ENCODE measurements at regions not wholly inside any gene's neighbourhood (a gene's known extent, or its start where the extent isn't known, plus 50 kb on each side); places are given as distances from the start of the nearest gene placed in this dataset.

DNA sequence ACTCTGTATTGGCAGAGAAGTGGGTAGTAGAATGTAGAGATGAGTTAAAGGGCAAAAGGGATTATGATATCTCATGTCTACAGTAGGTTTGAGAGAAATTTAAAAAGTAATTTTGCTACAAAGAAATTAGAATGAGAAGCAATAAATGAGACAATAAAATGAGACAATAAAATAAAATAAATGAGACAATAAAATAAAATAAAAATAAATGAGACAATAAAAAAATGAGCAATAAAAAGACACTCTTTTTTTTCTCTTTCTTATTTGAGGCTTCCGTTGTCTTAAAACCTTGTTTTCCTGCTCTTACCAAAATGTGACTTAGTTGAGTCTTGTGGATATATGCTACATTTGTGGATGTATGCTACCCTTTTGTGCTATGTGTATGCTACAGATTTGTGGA, 615.4 kb upstream of the PKDCC start:
- DNase-seq (ENCODE audit: insufficient read length, low spot score) (no peak), FAIRE-seq (no peak)

DNA sequence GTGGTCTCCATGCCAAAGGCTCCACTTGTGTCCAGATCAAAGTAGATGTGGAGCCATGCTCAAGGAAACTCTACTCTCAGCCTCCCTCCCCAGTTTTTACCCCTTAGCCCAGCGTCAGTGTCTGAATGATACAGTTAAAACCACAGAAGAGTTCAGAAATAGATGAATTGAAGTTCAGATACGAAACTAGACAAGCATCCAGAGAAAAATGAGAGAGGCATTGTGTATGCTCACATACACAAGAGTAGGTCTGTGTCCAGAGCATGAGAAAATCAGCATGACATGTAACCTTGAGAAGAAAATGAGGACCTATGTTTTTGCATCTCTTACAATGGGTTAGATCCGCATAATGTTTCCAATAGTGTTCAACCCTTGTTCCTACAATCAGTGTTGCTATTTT, 612.8 kb upstream of the PKDCC start:
- DNase-seq (ENCODE audit: insufficient read length, low spot score) (no peak), FAIRE-seq (no peak)

DNA sequence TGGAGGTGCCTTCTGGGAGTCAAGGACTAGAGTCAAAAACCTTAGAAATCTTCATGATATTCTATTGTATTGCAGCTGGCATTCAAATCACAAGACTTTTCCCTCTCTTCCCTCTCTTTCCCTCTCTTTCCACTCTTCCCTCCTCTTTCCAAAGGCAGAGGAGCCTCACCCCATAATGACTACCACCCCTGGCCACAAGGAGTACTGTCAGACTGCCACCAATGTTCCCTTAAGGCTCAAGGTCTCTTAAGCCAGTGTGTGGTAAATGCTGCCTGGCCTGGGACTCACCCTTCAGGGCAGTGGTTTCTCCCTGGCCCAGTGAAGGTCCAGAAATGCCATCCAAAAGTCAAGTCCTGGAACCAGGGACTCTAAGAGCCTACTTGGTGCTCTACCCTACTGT, 605.9 kb upstream of the PKDCC start:
- FAIRE-seq: no peak
- no peak for DNase-seq (ENCODE audit: insufficient read length, low spot score)

DNA sequence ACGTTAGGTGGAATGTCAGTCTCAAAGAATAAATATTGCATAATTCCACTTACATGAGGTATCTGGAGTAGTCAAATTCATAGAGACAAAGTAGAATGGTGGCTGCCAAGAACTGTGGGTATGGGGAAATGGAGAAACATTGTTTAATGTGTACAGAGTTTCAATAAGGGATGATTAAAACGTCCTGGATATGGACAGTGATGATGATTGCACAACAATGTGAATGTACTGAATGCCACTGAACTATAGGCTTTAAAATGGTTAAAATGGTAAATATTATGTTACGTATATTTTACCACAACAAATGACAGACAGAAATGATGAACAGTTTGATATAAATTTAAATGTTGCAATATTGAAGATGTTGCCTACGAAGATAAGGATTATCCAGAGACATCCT, 602.0 kb upstream of the PKDCC start:
- DNase-seq (ENCODE audit: insufficient read length, low spot score): no peak
- no peak for FAIRE-seq

DNA sequence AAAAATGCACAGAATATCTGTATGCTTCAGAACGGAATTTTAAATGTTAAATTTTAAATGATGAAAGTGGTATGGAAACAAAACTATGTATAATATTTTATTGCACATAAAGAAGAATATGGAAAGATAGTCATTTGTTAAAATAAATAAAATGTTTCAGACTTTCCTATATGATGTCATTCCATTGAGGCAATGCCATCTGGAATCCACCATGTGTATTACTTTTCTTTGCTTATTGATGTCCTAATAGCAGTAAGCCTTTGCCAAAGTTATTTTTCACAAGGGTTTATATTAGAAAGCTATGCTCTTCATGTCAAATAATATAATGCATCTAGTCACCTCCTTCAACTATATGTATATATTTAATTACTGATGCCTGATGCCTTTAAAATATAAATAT, 601.6 kb upstream of the PKDCC start:
- DNase-seq (ENCODE audit: insufficient read length, low spot score) (no peak), FAIRE-seq (no peak)

DNA sequence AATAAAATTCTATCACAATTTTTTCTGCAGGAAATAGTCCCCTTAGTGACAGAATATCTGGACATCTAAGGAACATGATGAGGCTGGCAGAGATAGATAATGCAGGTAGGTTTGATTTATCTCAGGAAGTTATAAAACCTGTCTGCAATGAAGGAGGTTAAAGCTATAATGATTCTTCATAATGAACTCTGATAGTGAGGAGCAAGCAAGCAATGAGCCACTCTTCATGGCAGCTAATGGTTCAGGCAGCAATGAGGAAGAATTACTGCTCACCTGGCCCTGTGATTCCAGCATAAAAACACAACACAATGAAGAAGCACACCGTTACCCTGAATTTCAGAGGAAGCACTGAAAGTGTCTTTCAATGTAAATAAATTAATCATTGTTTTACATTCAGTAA, 599.6 kb upstream of the PKDCC start:
- FAIRE-seq: no peak
- no peak for DNase-seq (ENCODE audit: insufficient read length, low spot score)

DNA sequence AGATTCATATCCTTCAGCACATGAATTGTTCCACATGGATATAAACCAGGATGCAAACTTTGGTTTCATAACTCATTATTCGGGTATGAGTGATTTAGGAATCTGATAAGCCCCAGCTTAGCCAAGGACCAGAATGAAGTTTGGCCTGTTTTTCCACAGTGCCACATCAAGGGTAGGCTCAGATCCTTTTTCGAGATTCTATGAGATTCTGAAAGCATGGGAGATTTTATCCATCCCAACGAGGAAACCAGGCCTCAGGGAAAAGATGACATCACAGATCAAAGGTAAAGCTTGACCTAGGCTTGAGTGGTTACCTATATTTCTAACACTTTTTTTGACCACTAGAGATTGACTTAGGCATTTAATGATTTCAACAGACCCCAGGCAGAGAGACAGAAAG, 590.8 kb upstream of the PKDCC start:
- FAIRE-seq (no peak), DNase-seq (ENCODE audit: insufficient read length, low spot score) (no peak)

DNA sequence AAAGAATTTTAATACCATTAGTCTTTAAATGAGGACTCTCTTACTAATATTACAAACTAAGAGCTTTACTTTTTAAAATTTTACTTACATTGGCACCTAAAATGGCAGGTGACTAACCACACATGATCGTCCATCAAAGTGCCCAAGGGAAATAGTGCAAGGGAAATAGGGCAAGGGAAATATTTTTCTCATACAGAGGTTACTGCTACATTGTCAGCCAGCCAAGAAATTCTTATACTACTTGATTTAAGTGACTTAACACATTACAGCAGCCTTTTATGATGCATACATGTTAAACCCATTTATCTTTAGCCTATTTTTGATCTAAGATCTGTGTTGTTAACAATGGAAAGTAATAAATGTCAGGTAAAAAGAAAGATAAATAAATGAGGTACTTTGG, 587.2 kb upstream of the PKDCC start:
- FAIRE-seq: no peak
- no peak for DNase-seq (ENCODE audit: insufficient read length, low spot score)

DNA sequence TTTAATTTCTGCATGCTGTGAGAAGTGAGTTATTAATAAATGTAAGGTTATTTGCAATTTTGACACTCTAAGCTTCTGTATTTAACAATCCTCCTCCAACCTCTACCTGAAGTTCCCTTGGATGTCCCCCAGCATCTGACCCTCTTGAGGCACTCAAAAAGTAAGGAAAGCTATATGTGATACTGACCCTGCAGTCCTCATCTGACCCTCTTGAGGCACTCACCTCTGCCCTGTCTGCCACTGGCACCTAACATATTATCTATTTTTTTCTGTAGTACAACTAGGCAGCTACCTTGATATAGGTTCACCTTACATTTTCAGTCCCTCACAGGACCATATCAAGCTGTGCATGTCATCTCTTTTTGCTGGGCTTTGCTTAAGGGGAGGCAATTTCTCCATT, 583.4 kb upstream of the PKDCC start:
- FAIRE-seq (no peak), DNase-seq (ENCODE audit: insufficient read length, low spot score) (no peak)

DNA sequence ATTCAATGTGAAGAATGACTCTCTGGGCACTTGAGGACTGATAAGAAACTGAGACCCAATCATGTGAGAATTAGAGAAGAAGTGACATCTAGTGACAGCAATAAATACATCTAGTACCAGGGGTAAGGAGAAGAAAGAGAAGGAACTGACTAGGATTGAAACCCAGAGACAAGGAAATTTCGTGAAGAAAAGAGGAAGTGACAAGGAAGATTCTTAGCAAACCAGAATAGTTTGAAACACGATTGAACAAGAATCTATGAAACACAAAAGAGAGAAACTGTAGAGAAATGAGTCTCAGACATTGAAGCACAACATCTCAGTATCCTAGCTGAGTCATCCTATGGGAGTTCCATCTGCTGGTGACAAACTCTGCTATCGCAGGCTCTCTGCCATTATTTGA, 571.9 kb upstream of the PKDCC start:
- DNase-seq (ENCODE audit: insufficient read length, low spot score) (no peak), FAIRE-seq (no peak)

DNA sequence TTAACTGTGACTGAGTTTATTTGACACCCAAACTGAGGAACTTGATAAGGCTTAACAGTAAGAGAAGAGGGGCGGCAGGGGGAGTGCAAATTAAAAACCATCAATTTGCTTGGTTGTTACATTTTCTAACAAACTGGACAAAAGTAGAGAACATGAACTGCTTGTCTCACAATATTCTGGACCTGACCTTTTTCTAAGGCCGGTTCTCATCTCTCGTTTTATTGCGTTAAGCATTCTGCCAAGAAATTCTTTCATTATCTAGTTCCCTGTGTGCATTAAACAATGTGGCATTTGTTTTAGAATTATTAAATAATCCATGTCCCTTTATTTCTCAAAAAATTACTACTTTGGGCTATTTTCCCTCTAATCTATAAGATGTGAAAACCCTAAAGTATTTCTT, 565.2 kb upstream of the PKDCC start:
- DNase-seq (ENCODE audit: insufficient read length, low spot score): no peak

DNA sequence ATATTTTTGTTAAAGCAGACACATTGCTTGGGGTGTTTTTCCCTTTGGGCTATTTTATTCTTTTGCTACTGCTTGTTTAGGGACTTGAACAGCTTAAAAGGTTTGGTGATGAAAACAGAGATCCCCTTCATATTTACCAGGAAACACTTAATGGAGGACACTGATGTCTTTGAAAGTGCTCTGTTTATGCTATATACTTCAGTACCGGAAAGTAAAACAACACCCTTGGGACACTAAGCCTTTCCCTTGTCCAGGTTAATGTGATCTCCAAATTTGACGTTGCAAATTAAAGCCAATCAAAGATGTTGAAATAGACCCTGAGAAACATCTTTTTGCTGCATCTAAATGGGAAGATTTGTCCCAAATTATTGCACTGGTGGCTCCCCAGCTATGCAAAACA, 564.6 kb upstream of the PKDCC start:
- FAIRE-seq (no peak), DNase-seq (ENCODE audit: insufficient read length, low spot score) (no peak)

More for the DNA sequence above, 565.2 kb upstream of the PKDCC start:
- FAIRE-seq: no peak

DNA sequence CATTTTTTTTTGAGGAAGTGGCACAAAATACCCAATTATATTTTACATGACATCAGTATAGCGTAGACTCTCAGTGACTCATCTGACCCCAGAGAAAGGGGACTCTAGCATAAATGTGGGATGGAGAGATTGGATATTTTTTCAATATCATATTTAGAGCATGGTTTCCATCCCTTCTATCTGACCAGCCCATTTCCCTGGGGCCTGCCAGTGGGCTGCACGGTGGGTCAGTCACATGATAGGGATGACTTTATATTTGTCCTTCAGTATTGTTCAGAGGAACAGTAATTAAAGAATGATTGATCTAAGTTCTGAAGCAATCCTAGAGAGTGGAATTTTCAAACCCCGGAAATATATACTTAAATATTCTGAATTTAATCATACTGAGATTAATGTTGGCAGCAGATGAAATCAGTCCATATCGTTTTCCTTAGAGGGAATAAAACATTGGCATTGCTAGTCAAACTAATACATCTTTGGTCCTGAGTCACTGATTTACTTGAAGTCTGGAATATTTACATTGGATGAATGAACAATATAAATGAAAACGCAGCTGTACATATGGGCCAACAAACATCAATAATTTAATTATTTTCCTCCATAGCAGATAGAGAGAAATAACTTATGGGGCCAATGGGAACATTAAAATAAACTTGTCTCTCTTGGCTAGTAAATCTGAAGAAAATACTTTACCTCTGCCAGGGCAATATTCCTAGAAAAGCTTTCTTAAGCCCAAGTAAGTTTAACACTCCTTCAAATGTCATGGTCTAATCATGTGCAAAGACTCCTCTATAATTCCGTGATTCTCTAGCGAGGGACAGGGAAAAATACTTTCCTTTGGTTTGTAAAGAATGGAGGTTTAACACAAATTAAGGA, 563.6 kb upstream of the PKDCC start:
- DNase-seq (ENCODE audit: insufficient read length, low spot score) (no peak), FAIRE-seq (no peak)

DNA sequence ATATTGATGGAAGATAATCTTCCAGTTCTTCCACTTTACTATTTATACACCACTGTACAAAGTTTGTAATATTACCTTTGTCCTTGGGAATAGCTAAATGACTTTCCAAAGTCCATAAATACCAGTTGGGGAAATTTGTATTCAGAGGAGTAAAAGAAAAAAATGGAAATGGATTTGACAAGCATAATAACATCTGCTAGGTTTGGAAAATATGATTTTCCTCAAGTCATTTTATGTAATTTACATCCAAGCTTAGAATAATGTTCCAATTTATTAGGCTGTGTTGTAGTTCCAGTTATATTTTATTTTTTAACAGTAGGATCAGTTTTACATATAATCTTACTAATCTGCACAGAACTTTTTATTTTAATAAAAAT, 563.0 kb upstream of the PKDCC start:
- no peak for FAIRE-seq
- no peak for DNase-seq (ENCODE audit: insufficient read length, low spot score)

DNA sequence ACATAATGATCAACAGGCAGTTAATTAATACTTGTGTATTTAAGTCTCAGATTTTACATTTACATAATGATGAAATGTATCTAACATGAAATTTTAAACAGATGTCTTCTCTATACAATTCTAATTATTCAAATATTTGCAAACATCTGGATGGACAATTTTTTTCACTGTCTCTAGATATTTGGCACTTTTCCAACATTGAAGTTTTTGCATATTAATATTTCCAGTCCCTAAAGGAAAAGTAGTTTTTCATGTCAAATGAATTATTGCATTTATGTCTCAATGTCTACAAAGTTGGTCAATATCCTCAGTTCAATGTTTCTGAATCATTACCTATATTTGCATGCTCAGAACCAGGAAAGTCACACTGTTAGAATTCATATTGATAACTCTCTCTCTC, 560.9 kb upstream of the PKDCC start:
- FAIRE-seq (no peak), DNase-seq (ENCODE audit: insufficient read length, low spot score) (no peak)

DNA sequence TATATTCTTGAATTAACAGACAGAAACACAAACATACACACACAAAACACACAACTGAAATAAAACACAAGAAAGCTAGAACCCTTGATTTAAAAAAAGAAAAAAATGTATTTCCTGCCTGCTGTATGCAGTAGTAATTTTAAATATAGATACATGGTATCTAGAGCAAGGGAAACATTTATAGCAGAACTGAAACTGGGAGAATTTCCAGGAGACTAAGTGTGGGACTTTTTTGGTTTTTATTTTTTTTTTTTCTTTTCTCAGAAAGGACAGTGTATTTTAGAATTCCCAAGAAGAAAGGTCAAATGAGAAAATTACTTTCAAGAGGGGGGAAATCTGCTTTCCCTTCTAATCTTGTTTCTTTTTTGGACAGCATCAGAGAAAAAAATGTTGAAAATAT, 558.9 kb upstream of the PKDCC start:
- DNase-seq (ENCODE audit: insufficient read length, low spot score) (no peak), FAIRE-seq (no peak)

DNA sequence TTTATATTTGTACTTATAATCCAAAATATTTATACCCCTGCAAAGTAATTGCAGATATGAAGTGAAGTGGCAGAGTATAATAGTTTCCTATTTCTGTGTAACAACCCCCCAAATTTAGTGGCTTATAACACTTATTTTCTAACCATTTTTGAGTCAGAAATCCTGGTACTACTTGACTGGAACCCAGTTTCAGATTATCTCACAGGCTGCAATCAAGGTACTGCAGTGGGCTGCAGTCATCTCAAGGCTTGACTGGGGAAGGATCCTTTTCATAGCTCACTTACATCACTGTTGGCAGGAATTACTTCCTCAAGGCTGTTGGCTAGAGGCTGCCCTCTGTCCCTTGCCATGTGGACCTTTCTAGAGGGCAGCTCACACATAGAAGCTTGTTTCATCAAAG, 558.2 kb upstream of the PKDCC start:
- DNase-seq (ENCODE audit: insufficient read length, low spot score) (no peak), FAIRE-seq (no peak)

DNA sequence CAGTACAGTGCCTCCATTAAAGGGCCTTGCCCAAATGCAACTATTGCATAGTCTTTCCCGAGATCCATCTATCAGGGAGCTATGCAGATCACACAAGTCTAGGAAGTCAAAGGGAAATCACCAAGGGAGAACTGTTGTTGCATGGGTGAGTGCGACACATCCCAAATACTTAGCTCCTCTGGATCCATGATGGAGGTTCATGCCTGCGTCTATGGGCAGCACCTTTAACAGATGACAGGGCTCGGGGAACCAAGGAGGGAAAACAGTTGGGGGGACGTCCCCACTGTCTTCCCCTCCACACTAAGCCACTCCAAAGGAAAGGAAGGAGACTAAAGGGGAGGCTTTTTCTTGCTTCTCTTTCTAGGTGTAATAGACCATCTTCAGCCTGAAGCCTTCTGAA, 552.8 kb upstream of the PKDCC start:
- DNase-seq (ENCODE audit: insufficient read length, low spot score) (no peak), FAIRE-seq (no peak)

DNA sequence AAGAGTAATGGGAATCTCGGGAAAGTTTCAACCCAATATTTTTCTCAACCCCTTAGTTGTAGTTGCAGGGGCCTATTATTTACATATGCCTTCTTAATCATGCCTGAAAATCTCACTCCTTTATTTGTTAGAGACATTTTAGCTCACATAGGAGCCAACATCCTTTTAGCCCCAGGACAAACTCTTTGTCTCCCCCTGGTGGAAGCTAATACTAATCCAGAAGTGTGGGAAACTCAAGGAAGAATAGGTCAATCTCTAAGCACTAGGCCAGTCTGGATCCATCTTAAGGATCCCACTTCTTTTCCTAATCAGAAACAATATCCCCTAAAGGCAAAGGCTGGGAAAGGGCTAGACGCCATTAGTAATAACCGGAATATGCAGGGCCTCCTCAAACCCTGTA, 550.9 kb upstream of the PKDCC start:
- DNase-seq (ENCODE audit: insufficient read length, low spot score) (no peak), FAIRE-seq (no peak)

DNA sequence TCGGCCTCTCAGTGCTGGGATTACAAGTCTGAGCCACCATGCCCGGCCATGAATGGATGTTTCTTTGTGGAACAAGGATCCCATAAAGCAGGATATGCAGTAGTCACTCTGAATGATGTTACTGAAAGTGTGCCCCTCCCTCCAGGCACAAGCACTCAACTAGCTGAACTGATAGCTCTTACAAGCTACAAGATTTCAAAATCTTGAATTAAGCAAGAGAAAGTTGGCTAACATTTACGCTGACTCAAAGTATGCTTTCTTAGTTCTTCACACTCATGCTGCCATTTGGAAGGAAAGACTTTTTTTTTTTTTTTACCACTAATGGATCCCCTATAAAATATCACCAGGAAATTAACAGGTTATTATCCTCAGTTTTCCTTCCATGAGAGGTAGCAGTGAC, 549.0 kb upstream of the PKDCC start:
- no peak for FAIRE-seq

DNA sequence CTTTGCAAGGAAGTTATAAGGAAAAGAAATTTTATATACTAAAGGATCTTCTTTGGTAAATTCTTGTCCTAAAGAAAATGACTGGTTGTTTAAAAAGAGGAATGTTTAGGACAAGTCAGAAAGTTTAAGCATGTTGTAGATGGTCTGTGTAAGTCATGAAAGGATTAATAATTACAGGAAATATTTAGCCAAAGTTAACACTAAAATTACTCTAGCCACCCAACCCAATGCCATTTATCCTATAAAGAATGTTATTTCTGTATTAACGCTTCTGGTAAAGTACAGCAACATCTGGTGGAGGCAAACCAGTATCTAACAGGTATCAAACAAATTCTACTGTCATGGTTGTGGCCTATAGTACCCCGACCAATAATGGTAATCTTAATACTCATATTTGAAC, 546.9 kb upstream of the PKDCC start:
- FAIRE-seq: no peak
- DNase-seq (ENCODE audit: insufficient read length, low spot score): no peak

More for the DNA sequence above, 549.0 kb upstream of the PKDCC start:
- DNase-seq (ENCODE audit: insufficient read length, low spot score): no peak

DNA sequence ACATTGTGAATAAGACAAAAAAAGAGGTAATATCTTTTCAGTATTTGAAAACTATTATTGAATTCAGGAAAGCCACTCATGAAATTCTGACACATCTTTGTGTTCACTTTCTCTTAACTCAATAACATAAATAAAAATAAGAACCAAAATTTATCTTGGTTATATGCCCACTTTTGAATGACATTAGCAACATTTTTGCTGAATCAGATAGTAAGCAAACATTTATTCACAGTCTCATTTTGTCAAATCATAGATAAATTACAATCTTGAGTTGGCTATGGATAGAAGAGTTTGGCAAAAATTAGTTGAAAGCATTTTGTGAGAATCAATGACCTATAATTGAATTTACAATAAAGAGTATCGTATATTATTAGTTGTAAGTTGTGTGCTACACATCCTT, 545.1 kb upstream of the PKDCC start:
- FAIRE-seq: no peak
- DNase-seq (ENCODE audit: insufficient read length, low spot score): no peak

DNA sequence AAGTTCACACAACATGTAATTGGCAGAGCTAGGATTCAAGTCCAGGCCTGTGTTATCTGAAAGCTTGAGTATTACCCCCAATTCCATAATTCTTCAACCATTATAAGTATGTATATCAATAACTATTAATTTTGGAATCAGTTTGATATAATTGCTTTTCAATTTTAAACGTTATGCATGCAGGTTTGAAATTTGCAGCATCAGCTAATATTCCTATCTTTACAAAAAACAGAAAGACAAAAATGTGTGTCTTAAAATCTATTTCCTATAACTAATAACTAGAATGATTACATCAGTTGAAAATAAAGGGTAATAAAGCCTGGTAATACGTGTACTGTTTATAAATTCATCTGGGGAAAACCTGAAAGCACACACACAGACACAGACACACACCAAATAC, 543.3 kb upstream of the PKDCC start:
- FAIRE-seq (no peak), DNase-seq (ENCODE audit: insufficient read length, low spot score) (no peak)

Measured in GM19239 (cell line).